Hepatocyte (in vitro differentiated cells): ENCODE measurements at regions not wholly inside any gene's neighbourhood (a gene's known extent, or its start where the extent isn't known, plus 50 kb on each side); places are given as distances from the start of the nearest gene placed in this dataset.
"Not testable (repeated sequence)": the region's sequence is repeated elsewhere in the genome, so short reads cannot be mapped to it uniquely, and the experiment has no call there.

ENCODE experiments used
- DNase-seq: peaks from one replicate; pipeline ENCODE4 v3.0.0-alpha.2; 2016; ENCODE audit warnings: low spot score
- H2AFZ ChIP-seq: fragments of 200-600 bp; sonication (generic); 2 replicates; pipeline ENCODE4 v1.6.0; 2016; ENCODE audit warnings: antibody characterized with exemption, mild to moderate bottlenecking
- H3K27ac ChIP-seq: fragments of 200-600 bp; sonication (generic); 2 replicates; pipeline ENCODE4 v1.5.1; 2016; ENCODE audit warnings: mild to moderate bottlenecking
- H3K27me3 ChIP-seq: fragments of 200-600 bp; sonication (generic); 2 replicates; pipeline ENCODE4 v1.6.1; 2016
- H3K36me3 ChIP-seq: fragments of 200-600 bp; sonication (generic); replicated peaks from 2 replicates; pipeline ENCODE4 v1.5.1; 2016; ENCODE audit warnings: low read depth; ENCODE audit not compliant: insufficient read depth
- H3K4me1 ChIP-seq: fragments of 200-600 bp; sonication (generic); 2 replicates; pipeline ENCODE4 v1.5.1; 2016; ENCODE audit warnings: mild to moderate bottlenecking, moderate library complexity; ENCODE audit not compliant: insufficient read depth
- H3K4me2 ChIP-seq: fragments of 200-600 bp; sonication (generic); 2 replicates; pipeline ENCODE4 v1.6.0; 2016
- H3K4me3 ChIP-seq: fragments of 200-600 bp; sonication (generic); 2 replicates; pipeline ENCODE4 v1.5.1; 2016; ENCODE audit warnings: mild to moderate bottlenecking
- H3K79me2 ChIP-seq: fragments of 200-600 bp; sonication (generic); 2 replicates; pipeline ENCODE4 v1.6.0; 2017; ENCODE audit warnings: mild to moderate bottlenecking
- H3K9me2 ChIP-seq: fragments of 200-600 bp; sonication (generic); replicated peaks from 2 replicates; pipeline ENCODE4 v1.6.0; 2017; ENCODE audit warnings: mild to moderate bottlenecking; ENCODE audit not compliant: insufficient read depth
- H3K9me3 ChIP-seq: fragments of 200-600 bp; sonication (generic); 2 replicates; pipeline ENCODE4 v1.5.1; 2016; ENCODE audit warnings: low read depth, mild to moderate bottlenecking
- H4K20me1 ChIP-seq: fragments of 200-600 bp; sonication (generic); 2 replicates; pipeline ENCODE4 v1.6.0; 2016; ENCODE audit warnings: mild to moderate bottlenecking; ENCODE audit not compliant: insufficient read depth, poor library complexity, severe bottlenecking
- EZH2 ChIP-seq: fragments of 200-600 bp; sonication (generic); IDR thresholded peaks from 2 replicates; pipeline ENCODE4 v1.6.1; 2016; ENCODE audit warnings: antibody characterized with exemption, mild to moderate bottlenecking, borderline replicate concordance
- EZH2phosphoT487 ChIP-seq: fragments of 200-600 bp; sonication (generic); IDR thresholded peaks from one replicate; pipeline ENCODE4 v1.6.1; 2018; ENCODE audit warnings: antibody characterized with exemption, mild to moderate bottlenecking, low read depth, moderate library complexity; ENCODE audit not compliant: unreplicated experiment, severe bottlenecking
- WGBS: methylation state at CpG from one replicate; pipeline ENCODE4 v1.1.6; 2016; ENCODE audit warnings: low lambda C conversion rate; ENCODE audit errors: missing lambda C conversion rate; 5-methylcytosine and 5-hydroxymethylcytosine counted together
- TF ChIP-seq, protein P1 (sequence below): fragments of 200-600 bp; sonication (generic); IDR thresholded peaks from 2 replicates; pipeline ENCODE4 v1.5.1; 2016; ENCODE audit warnings: antibody characterized with exemption, mild to moderate bottlenecking; ENCODE audit not compliant: poor library complexity

DNA sequence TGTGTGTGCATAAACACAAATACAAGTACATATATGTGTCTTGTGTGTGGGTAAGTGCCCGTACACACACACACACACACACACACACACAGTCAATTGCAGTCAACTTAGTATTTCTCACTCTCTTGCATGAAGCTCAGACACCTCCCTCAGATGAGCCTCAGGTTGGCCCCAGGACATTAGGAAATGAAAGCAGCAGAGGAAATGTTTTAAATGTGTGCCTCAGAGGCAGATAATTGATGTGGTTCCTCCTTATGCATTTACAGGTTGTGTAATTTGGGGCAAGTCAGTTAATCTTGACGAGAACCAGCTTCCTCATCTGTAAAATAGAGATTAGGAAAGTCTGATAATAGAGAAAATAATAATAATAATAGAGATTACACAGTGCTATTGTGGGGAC, 814.0 kb upstream of the ID2 start:
- TF ChIP-seq EZH2phosphoT487 (no peak), EZH2 (no peak)
- TF ChIP-seq, protein P1, sequence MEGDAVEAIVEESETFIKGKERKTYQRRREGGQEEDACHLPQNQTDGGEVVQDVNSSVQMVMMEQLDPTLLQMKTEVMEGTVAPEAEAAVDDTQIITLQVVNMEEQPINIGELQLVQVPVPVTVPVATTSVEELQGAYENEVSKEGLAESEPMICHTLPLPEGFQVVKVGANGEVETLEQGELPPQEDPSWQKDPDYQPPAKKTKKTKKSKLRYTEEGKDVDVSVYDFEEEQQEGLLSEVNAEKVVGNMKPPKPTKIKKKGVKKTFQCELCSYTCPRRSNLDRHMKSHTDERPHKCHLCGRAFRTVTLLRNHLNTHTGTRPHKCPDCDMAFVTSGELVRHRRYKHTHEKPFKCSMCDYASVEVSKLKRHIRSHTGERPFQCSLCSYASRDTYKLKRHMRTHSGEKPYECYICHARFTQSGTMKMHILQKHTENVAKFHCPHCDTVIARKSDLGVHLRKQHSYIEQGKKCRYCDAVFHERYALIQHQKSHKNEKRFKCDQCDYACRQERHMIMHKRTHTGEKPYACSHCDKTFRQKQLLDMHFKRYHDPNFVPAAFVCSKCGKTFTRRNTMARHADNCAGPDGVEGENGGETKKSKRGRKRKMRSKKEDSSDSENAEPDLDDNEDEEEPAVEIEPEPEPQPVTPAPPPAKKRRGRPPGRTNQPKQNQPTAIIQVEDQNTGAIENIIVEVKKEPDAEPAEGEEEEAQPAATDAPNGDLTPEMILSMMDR, result no peak
- no peaks in the 10 kb centered on the region for H3K36me3 ChIP-seq
- H3K4me3 ChIP-seq, result no peak overlapping the region
- H3K4me1 ChIP-seq, result no peaks in the 10 kb centered on the region
- WGBS, result 64% methylated on average over 2 of the region's 2 CpGs
- no peak for DNase-seq
- H3K79me2 ChIP-seq, result no peaks in the 10 kb centered on the region
- no peak overlapping the region for H3K4me2 ChIP-seq
- no peak overlapping the region for H2AFZ ChIP-seq
- no peak overlapping the region for H3K27ac ChIP-seq
- no peaks in the 10 kb centered on the region for H3K9me3 ChIP-seq
- no peaks in the 10 kb centered on the region for H3K9me2 ChIP-seq
- H3K27me3 ChIP-seq, result peaks cover 7% of the 10 kb centered on the region
- H4K20me1 ChIP-seq, result no peaks in the 10 kb centered on the region

DNA sequence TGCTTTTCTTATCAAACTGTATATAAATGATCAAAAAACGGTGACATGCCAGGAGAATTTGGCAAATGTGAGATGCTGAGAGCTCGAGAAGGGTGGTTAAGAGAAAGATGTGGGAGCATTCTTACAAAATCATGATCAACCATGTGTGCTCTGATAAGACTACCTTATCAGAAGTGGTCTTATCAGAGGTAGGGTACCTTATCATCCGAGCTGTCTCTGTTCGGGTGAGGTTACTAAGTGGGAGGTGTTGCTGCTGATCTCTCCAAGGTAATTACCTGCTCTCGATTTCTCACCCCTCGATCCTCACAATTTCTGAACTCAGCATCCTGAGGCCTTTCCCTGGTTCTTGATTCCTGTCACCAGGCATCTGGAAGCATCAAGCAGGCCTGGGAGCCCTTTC, 813.0 kb upstream of the ID2 start:
- Histone ChIP-seq H4K20me1 (no peaks in the 10 kb centered on the region), H3K4me3 (no peak overlapping the region), H3K27me3 (peaks cover 7% of the 10 kb centered on the region), H3K4me2 (no peak overlapping the region), H2AFZ (no peak overlapping the region), H3K9me3 (no peaks in the 10 kb centered on the region), H3K9me2 (no peaks in the 10 kb centered on the region), H3K4me1 (no peaks in the 10 kb centered on the region), H3K27ac (no peak overlapping the region), H3K79me2 (no peaks in the 10 kb centered on the region), H3K36me3 (no peaks in the 10 kb centered on the region)
- no peak for DNase-seq
- 51% methylated on average over 6 of the region's 6 CpGs for WGBS
- TF ChIP-seq EZH2phosphoT487 (no peak), EZH2 (no peak)
- TF ChIP-seq, protein P1, result no peak

DNA sequence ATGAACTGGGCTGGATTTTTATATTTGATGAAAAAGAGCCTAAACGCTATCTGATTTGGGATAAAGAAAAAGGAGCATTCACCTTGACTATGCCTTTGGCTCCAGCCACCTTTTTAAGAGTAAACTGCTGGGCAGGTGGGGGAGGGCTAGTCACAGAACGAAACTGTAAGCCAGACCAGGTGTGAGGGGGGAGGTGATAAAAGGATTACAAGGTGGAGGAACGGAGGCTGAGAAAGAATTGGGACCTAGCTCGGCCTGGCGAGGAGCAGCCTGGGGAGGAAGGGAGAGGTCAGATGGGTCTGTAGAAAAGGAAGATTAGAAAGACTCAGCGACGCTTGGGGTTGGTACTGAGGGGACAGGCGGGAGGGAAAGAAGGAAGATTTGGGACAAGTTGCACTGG, 805.4 kb upstream of the ID2 start:
- H3K4me2 ChIP-seq, H3K9me3 ChIP-seq, H3K36me3 ChIP-seq, DNase-seq, H3K4me3 ChIP-seq, H3K79me2 ChIP-seq, H3K9me2 ChIP-seq, H4K20me1 ChIP-seq, H2AFZ ChIP-seq, H3K27ac ChIP-seq: not testable (repeated sequence)
- peaks cover 10% of the 10 kb centered on the region for H3K4me1 ChIP-seq
- peaks cover 10% of the 10 kb centered on the region for H3K27me3 ChIP-seq
- WGBS, result 52% methylated on average over 7 of the region's 8 CpGs

DNA sequence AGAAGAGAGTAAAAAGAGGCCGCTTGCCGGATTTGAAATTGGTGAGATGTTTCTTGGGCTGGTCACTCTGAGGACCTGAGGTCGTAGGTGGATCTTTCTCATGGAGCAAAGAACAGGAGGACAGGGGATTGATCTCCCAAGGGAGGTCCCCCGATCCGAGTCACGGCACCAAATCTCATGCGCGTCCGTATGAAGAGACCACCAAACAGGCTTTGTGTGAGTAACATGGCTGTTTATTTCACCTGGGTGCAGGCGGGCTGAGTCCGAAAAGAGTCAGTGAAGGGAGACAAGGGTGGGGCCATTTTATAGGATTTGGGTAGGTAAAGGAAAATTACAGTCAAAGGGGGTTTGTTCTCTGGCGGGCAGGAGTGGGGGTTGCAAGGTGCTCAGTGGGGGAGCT, 803.6 kb upstream of the ID2 start:
- not testable (repeated sequence) for H3K27me3 ChIP-seq, H3K9me2 ChIP-seq, H4K20me1 ChIP-seq, H3K27ac ChIP-seq, H3K36me3 ChIP-seq, H3K79me2 ChIP-seq, DNase-seq, H3K4me2 ChIP-seq, H3K9me3 ChIP-seq, H2AFZ ChIP-seq, H3K4me3 ChIP-seq
- 51% methylated on average over 12 of the region's 12 CpGs for WGBS
- peaks cover 11% of the 10 kb centered on the region for H3K4me1 ChIP-seq
